Fibroblast of upper back skin (primary cell): ENCODE measurements at regions not wholly inside any gene's neighbourhood (a gene's known extent, or its start where the extent isn't known, plus 50 kb on each side); places are given as distances from the start of the nearest gene placed in this dataset.
A peak's percentile ranks its signal among the peaks of the same experiment; 100 is the strongest.
"Not testable (repeated sequence)": the region's sequence is repeated elsewhere in the genome, so short reads cannot be mapped to it uniquely, and the experiment has no call there.

ENCODE experiments used
- DNase-seq: peaks from one replicate; pipeline ENCODE4 v3.0.0-alpha.2; 2013

- no peak for DNase-seq
Measured at GRCh38 chrX:40530509-40530908, 50.3 kb upstream of the ATP6AP2 start.

GRCh38 chrX:40527543-40527942 is 53.2 kb upstream of the ATP6AP2 start:
- no peak for DNase-seq

- DNase-seq = no peak
Measured at GRCh38 chrX:40526412-40526811, 54.4 kb upstream of the ATP6AP2 start.

DNA sequence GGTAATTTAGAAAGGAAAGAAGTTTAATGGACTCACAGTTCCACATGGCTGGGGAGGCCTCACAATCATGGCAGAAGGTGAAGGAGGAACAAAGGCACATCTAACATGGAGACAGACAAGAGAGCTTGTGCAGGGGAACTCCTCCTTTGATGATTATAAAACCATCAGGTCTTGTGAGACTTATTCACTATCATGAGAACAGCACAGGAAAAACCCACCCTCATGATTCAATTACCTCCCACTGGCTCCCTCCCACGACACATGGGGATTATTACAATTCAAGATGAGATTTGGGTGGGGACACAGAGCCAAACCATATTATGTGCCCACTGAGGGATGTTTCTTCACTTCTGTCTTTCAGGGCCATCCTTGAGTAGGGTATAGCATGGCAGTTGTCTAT is 54.9 kb upstream of the ATP6AP2 start:
- DNase-seq = not testable (repeated sequence)

DNA sequence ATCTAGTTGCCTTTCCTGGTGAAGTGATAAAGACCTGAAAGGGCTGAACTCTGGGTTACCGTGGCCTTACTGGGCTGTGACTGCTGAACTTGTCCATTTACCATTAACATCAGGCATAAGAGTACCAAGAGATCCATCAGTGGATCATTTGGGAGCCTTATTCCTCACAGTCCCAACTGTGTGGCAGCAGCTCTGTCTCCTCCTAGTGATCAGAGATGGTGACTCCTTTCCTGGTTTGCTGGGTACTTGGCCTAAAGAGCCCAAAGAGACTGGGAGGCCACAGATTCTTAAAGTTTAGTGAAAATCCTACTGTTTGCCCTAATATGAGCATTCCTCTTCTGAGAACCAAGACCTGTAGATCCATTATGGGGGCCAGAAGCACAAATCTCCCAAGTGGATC is 56.3 kb upstream of the ATP6AP2 start:
- DNase-seq = no peak

DNA sequence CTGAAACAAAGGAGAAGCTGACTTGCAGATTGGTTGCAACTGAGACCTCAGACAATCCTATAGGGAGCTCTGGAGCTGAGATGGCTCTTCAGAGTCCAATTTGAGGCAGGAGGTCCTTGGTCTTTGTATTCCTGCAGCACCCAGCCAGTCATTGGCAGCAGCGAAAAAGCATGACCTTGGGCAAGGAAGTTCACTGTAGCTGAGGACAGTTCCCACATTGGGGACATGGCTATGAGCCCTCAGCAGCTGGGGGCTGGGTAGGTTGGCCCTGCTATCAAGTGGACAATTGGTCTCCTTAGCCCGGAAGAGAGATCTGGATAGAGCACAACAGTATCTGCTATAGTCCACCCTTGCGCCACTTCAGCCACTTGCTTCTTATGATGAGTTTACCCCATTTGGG is 56.9 kb upstream of the ATP6AP2 start:
- no peak for DNase-seq

GRCh38 chrX:40521868-40522450 is 58.8 kb upstream of the ATP6AP2 start:
- no peak for DNase-seq

DNA sequence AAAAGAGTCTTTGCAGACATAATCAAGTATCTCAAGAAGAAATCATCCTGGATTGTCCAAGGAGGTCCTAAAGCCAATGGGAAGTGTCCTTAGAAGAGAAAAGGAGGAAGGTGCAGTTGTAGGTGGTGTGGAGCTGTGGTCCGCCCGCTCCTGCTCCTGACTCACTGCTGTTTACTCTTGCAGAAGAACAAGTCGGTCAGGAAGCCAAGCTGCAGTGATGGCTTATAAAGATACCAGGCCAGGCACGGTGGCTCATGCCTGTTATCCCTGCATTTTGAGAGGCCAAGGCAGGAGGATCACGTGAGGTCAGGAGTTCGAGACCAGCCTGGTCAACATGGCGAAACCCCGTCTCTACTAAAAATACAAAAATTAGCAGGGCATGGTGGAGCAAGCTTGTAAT is 66.4 kb upstream of the ATP6AP2 start:
- no peak for DNase-seq

DNA sequence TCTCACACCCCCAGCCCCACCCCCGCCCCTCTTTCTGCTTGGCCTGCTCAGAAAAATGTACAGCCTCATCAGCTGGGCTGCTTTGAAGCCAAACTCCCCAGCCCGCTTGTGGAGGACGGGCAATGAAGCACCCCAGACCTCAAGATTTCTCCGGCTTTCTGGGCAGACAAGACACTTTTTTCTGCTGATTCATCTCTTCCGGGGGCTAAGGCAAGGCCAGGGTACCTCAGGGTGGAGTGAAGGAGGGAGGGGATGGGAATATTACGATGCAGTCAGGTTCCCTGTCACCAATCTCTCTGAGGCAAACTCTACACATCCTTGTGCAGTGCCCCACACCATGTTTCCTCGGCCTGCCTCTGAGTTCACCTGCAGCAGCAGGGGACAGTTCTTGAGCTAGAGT is 66.9 kb upstream of the ATP6AP2 start:
- DNase-seq = no peak

DNA sequence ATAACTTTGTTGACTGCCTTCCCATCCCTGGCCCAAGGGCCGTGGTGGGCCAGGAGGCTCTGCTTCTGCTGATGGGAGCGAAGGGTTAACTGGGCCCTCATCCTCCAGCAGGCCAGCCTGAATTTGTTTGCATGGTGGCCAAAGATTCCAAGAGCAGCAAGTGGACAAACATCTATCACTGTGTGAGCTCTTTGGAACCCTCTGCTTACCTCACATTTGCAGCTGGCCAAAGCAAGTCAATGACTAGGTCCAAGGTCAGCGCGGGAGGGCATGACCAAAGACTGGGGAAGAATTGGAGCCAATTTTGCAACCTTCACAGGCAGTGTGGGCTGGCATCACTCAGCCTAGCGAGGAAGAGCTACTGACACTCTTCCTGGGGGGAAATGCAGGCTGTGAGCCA is 67.8 kb upstream of the ATP6AP2 start:
- no peak for DNase-seq

- DNase-seq = no peak
Measured at GRCh38 chrX:40511258-40511657, 69.5 kb upstream of the ATP6AP2 start.

- no peak for DNase-seq
Measured at GRCh38 chrX:40508560-40508959, 72.2 kb upstream of the ATP6AP2 start.

DNA sequence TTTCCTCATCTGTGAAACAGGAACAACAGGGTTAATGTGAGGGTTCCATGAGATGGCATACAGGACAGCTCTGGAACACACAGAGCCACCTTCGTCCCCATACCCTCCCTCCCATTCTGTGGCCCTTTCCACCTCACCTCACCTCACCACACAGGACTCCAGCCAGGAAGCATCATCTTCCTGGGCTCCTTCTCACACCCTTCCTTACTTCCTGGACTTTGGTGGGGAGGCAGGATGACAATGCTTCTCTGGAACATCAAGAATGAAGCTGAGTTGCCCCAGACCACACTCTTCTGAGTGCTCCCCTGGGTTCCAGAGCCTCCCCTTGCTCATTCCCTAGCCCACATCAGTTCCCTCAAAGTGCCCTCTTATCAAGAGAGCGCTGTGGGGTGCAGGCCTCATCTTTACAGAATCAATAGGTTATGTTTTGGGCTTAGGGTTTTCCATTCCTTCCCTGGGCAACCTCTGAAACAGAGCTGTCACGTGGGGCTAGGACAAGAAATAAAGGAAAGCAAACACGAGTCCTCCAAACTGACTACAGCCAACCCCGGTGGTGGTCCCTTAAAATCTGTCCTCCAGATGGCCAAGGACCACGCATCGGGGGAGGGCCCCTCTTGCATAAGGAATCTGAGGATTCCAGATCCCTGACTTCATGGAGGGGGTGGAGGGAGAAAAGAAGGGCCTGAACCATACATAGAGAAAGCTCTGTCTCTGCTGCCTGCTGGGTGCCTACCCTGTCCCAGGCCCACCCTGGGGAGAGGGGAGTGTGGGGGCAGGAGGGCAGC is 74.4 kb upstream of the ATP6AP2 start:
- DNase-seq = peak; percentile 77

- peak; percentile 96 for DNase-seq
Measured at GRCh38 chrX:40504801-40505605, 75.8 kb upstream of the ATP6AP2 start.

GRCh38 chrX:40503094-40503493 is 77.7 kb upstream of the ATP6AP2 start:
- no peak for DNase-seq

- DNase-seq = no peak
Measured at GRCh38 chrX:40502688-40503087, 78.1 kb upstream of the ATP6AP2 start.

DNA sequence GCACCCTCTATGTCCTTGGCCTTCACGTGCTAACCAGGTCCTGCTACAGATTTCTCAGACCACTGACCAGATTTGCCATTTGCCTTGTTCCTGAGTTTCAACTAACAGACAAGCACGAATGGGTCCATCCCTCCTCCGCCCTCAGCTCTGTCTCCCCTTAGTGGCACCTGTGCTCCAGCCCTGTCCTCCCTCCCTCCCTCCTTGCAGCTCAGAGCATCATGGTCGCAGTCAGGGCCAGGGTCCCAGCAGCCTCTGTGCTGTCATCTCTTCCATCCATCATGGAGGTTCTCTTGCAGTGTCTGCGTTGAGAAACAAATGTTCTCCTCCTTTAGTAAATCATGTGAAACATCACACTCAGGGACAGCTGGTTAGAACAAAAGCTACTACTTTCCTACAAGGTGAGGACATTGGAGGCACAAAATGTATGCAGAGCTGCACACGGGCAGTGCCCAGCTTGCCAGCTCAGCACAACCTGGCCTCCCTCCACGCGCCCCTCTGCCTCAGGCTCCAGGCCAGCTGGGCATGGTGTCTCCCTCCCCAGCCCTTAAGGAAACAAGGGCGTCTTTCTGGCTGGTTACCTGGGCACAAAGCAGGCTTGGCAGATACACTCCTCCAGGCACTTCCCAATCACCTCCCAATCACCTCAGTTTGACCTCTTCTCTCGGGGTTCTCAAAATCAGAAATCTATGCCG is 79.5 kb upstream of the ATP6AP2 start:
- DNase-seq = no peak

GRCh38 chrX:40496728-40497127 is 84.0 kb upstream of the ATP6AP2 start:
- DNase-seq = peak; percentile 47

DNA sequence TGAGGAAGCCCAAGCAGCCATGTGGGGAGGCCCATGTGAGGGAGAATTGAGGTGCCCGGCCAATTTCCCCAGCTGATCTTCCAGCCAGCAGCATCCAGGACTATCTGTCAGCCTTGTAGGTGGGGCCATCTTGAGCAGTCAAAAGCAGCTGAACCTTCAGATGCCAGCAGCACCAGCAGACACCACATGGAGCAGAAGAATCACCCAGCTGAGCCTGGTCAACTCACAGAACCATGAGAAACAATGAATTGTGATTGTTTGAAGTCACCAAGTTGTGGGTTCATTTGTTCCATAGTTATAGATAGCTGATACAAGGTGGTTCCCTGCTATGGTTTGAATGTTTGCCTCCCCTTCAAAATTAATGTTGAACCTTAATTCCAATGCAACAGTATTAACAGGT is 85.1 kb upstream of the ATP6AP2 start:
- no peak for DNase-seq

GRCh38 chrX:40494005-40494404 is 86.8 kb upstream of the ATP6AP2 start:
- no peak for DNase-seq

DNA sequence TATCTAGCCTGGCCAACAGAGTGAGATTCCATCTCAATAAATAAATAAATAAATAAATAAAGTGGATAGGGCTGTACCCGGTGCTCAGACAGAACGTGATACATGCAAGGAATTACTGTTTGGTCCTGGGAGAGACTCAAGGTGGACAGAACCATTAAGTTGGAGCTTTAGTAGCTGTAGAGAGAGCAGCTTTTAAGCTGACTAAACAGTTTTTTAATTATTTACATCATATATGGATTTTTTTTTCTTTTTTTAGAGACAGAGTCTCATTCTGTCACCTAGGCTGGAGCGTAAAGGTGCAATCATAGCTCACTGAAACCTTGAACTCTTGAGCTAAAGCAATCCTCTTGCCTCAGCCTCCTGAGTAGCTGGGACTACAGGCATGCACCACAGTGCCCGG is 92.5 kb upstream of the ATP6AP2 start:
- DNase-seq = no peak

DNA sequence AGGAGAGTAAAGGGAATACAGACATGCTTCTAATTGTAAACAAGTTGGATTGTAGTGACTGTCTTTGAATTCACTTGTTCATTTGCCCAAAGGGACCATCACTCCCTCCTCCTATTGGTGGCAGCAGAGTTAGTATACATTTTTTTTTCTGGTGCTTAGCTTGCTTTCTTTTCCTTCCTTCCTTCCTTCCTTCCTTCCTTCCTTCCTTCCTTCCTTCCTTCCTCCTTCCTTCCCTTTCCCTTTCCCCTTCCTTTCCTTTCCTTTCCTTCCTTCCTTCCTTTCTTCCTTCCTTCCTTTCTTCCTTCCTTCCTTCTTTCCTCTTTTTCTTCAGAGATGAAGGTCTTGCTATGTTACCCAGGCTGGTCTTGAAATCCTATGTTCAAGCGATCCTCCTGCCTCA is 94.8 kb upstream of the ATP6AP2 start:
- DNase-seq = no peak

DNA sequence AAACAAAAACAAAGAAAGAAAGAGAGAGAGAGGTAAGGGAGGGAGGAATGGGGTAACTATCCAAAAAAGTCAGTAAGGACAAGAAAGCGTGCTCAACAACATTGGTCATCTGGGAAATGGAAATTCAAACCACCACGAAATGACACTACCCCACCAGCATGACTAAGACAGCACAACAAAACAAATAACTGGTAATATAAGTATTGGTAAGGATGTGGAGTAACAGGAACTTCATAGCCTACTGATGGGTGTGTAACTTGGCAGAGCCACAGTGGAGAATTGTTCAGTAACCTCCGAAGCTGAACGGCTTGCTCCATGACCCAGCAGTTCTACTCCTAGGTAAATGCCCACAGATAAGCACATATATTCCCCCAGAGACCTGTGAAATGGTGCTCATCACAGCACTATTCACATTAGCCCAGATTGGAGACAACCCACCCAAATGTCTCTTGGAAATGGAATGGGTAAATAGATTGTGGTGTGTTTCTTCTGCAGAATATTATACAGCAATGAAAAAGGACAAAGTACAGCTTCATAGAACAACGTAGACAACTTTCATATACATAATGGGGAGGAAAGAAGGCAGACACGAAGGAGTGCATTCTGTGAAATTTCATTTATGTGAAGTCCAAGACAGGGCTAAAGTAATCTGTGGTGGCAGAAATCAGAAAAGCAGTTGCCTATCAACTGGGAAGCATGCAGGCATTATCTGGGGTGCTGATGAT is 95.5 kb upstream of the ATP6AP2 start:
- no peak for DNase-seq
